Stimulated activated CD4-positive, alpha-beta T cell treated with anti-CD3 and anti-CD28 coated beads, TNF-alpha, amount 100 ng/mL, for 1 hour (primary cell): ENCODE measurements at regions not wholly inside any gene's neighbourhood (a gene's known extent, or its start where the extent isn't known, plus 50 kb on each side); places are given as distances from the start of the nearest gene placed in this dataset.

Experiments used
- DNase-seq, 3 donors: peaks; one replicate each; pipeline ENCODE4 v3.0.0-alpha.2; 2020; ENCODE audit warnings: low read depth in 3 of 3, low spot score in 1 of 3

- DNase-seq = no peak
These were observed 254.4 kb upstream of the POU3F1 start for GRCh38 chr1:38301040-38301439.

GRCh38 chr1:38300616-38301015 lies 254.0 kb upstream of the POU3F1 start:
- no peak for DNase-seq

GRCh38 chr1:38297842-38298241 lies 251.2 kb upstream of the POU3F1 start:
- no peak for DNase-seq

- no peak for DNase-seq
These were observed 250.7 kb upstream of the POU3F1 start for GRCh38 chr1:38297246-38297645.

- no peak for DNase-seq
These were observed 249.5 kb upstream of the POU3F1 start for GRCh38 chr1:38296047-38296446.

GRCh38 chr1:38293567-38293966 lies 247.0 kb upstream of the POU3F1 start:
- no peak for DNase-seq

GRCh38 chr1:38292969-38293368 lies 246.4 kb upstream of the POU3F1 start:
- no peak for DNase-seq

- no peak for DNase-seq
These were observed 245.4 kb upstream of the POU3F1 start for GRCh38 chr1:38291906-38292521.

- DNase-seq = no peak
These were observed 244.7 kb upstream of the POU3F1 start for GRCh38 chr1:38291336-38291735.

- DNase-seq = no peak
These were observed 242.4 kb upstream of the POU3F1 start for GRCh38 chr1:38289034-38289433.

- DNase-seq = no peak
These were observed 241.0 kb upstream of the POU3F1 start for GRCh38 chr1:38287547-38287946.

- DNase-seq = no peak
These were observed 240.4 kb upstream of the POU3F1 start for GRCh38 chr1:38287036-38287435.

- no peak for DNase-seq
These were observed 239.4 kb upstream of the POU3F1 start for GRCh38 chr1:38285807-38286530.

- no peak for DNase-seq
These were observed 238.4 kb upstream of the POU3F1 start for GRCh38 chr1:38284953-38285352.

- DNase-seq = no peak
These were observed 237.3 kb upstream of the POU3F1 start for GRCh38 chr1:38283696-38284470.

- no peak for DNase-seq
These were observed 232.6 kb upstream of the POU3F1 start for GRCh38 chr1:38279148-38279547.

GRCh38 chr1:38277646-38278045 lies 231.1 kb upstream of the POU3F1 start:
- DNase-seq = no peak

GRCh38 chr1:38275960-38276359 lies 229.4 kb upstream of the POU3F1 start:
- no peak for DNase-seq

- DNase-seq = no peak
These were observed 228.4 kb upstream of the POU3F1 start for GRCh38 chr1:38274974-38275373.

GRCh38 chr1:38273196-38273804 lies 226.7 kb upstream of the POU3F1 start:
- DNase-seq = no peak

GRCh38 chr1:38272515-38272914 lies 225.9 kb upstream of the POU3F1 start:
- DNase-seq = no peak
